ENCODE measurements at regions not wholly inside any gene's neighbourhood (a gene's known extent, or its start where the extent isn't known, plus 50 kb on each side); places are given as distances from the start of the nearest gene placed in this dataset.

GRCh38 chr5:92841604-92842155 is 739.3 kb downstream of the NR2F1-AS1 start:
- TF ChIP-seq CTCF (IDR thresholded peaks at IDR 0.05) = no peak
- TF ChIP-seq POLR2A (IDR thresholded peaks at IDR 0.05) = no peak

Data from thyroid gland (tissue), 4 donors.